ENCODE measurements at regions not wholly inside any gene's neighbourhood (a gene's known extent, or its start where the extent isn't known, plus 50 kb on each side); places are given as distances from the start of the nearest gene placed in this dataset.
"Not testable (repeated sequence)": the region's sequence is repeated elsewhere in the genome, so short reads cannot be mapped to it uniquely, and the experiment has no call there.

- in situ Hi-C loops (cut with MboI; ENCODE audit: low pct_ligation_motif_present in 1 of 4, low pct_unique_long_range_greater_than_20kb in 1 of 4, low sequenced_read_pairs in 3 of 4) (no loop called here), intact Hi-C loops (cut with DNase I; ENCODE audit: low total_unique reads) (no loop called here)
- Histone ChIP-seq H3K36me3 (no peaks in the 10 kb centered on the region), H3K4me1 (no peaks in the 10 kb centered on the region), H3K9me3 (no peaks in the 10 kb centered on the region), H3K4me3 (no peak overlapping the region), H3K27ac (no peak overlapping the region), H3K27me3 (no peaks in the 10 kb centered on the region)
- TF ChIP-seq POLR2AphosphoS5 (IDR thresholded peaks at IDR 0.05) (no peak), EP300 (IDR thresholded peaks at IDR 0.05; ENCODE audit: low read depth) (no peak), CTCF (IDR thresholded peaks at IDR 0.05) (no peak), POLR2A (IDR thresholded peaks at IDR 0.05) (no peak)
- WGBS, 2 donors (ENCODE audit: low coverage in 1 of 2): 96% methylated on average over 3 of the region's 3 CpGs; no CpG with 5 or more reads in 1 of the 2 donors
- no peak for DNase-seq
Measured at GRCh38 chr2:190150413-190150812, 87.9 kb upstream of the MSTN start.

GRCh38 chr2:190149908-190150307 lies 87.4 kb upstream of the MSTN start:
- 77% methylated on average over 6 of the region's 6 CpGs; no CpG with 5 or more reads in 1 of the 2 donors for WGBS, 2 donors (ENCODE audit: low coverage in 1 of 2)
- Histone ChIP-seq H3K27me3 (no peaks in the 10 kb centered on the region), H3K27ac (no peak overlapping the region), H3K9me3 (no peaks in the 10 kb centered on the region), H3K4me1 (no peaks in the 10 kb centered on the region), H3K36me3 (no peaks in the 10 kb centered on the region), H3K4me3 (no peak overlapping the region)
- DNase-seq: no peak
- in situ Hi-C loops (cut with MboI; ENCODE audit: low pct_ligation_motif_present in 1 of 4, low pct_unique_long_range_greater_than_20kb in 1 of 4, low sequenced_read_pairs in 3 of 4): no loop called here
- TF ChIP-seq POLR2A (IDR thresholded peaks at IDR 0.05) (no peak), EP300 (IDR thresholded peaks at IDR 0.05; ENCODE audit: low read depth) (no peak), POLR2AphosphoS5 (IDR thresholded peaks at IDR 0.05) (no peak), CTCF (IDR thresholded peaks at IDR 0.05) (no peak)
- intact Hi-C loops (cut with DNase I; ENCODE audit: low total_unique reads): no loop called here

- Histone ChIP-seq H3K9me3 (no peaks in the 10 kb centered on the region), H3K27me3 (no peaks in the 10 kb centered on the region), H3K36me3 (no peaks in the 10 kb centered on the region), H3K4me3 (no peak overlapping the region), H3K4me1 (no peaks in the 10 kb centered on the region), H3K27ac (no peak overlapping the region)
- TF ChIP-seq EP300 (IDR thresholded peaks at IDR 0.05; ENCODE audit: low read depth): no peak
- TF ChIP-seq POLR2A (IDR thresholded peaks at IDR 0.05): no peak
- TF ChIP-seq CTCF (IDR thresholded peaks at IDR 0.05): no peak
- no peak for TF ChIP-seq POLR2AphosphoS5 (IDR thresholded peaks at IDR 0.05)
- intact Hi-C loops (cut with DNase I; ENCODE audit: low total_unique reads): no loop called here
- no peak for DNase-seq
- in situ Hi-C loops (cut with MboI; ENCODE audit: low pct_ligation_motif_present in 1 of 4, low pct_unique_long_range_greater_than_20kb in 1 of 4, low sequenced_read_pairs in 3 of 4): no loop called here
- WGBS, 2 donors (ENCODE audit: low coverage in 1 of 2): 93% methylated on average over 4 of the region's 4 CpGs; no CpG with 5 or more reads in 1 of the 2 donors
Measured at GRCh38 chr2:190149200-190149599, 86.7 kb upstream of the MSTN start.

- H3K27ac ChIP-seq; H3K9me3 ChIP-seq; intact Hi-C loops (cut with DNase I; ENCODE audit: low total_unique reads); H3K4me3 ChIP-seq; H3K4me1 ChIP-seq; DNase-seq; H3K27me3 ChIP-seq; in situ Hi-C loops (cut with MboI; ENCODE audit: low pct_ligation_motif_present in 1 of 4, low pct_unique_long_range_greater_than_20kb in 1 of 4, low sequenced_read_pairs in 3 of 4); H3K36me3 ChIP-seq: not testable (repeated sequence)
- 92 to 96% methylated on average over 5 of the region's 5 CpGs for WGBS, 2 donors (ENCODE audit: low coverage in 1 of 2)
Measured at GRCh38 chr2:190146109-190146508, 83.6 kb upstream of the MSTN start.

GRCh38 chr2:190140474-190140873 lies 77.9 kb upstream of the MSTN start:
- intact Hi-C loops (cut with DNase I; ENCODE audit: low total_unique reads); DNase-seq; in situ Hi-C loops (cut with MboI; ENCODE audit: low pct_ligation_motif_present in 1 of 4, low pct_unique_long_range_greater_than_20kb in 1 of 4, low sequenced_read_pairs in 3 of 4); H3K36me3 ChIP-seq; H3K9me3 ChIP-seq; H3K4me3 ChIP-seq; H3K27me3 ChIP-seq; H3K27ac ChIP-seq; H3K4me1 ChIP-seq: not testable (repeated sequence)
- 94 to 100% methylated on average over 1 to 2 of the region's 2 CpGs for WGBS, 2 donors (ENCODE audit: low coverage in 1 of 2)

All from transverse colon (tissue), 4 donors.